Keratinocyte (primary cell): ENCODE measurements at regions not wholly inside any gene's neighbourhood (a gene's known extent, or its start where the extent isn't known, plus 50 kb on each side); places are given as distances from the start of the nearest gene placed in this dataset.

ENCODE experiments used
- DNase-seq: peaks from one replicate; pipeline ENCODE4 v3.0.0-alpha.2; 2011; ENCODE audit warnings: low read depth, missing footprints, low spot score
- FAIRE-seq: peaks from 2 replicates; lab custom pipeline; 2011; peaks lifted over from hg19 to GRCh38; lab: Jason Lieb, UNC
- H2AFZ ChIP-seq: 2 replicates; pipeline ENCODE4 v1.6.0; 2012; ENCODE audit warnings: low read length, control low read depth, inconsistent platforms; ENCODE audit not compliant: control insufficient read depth
- H3K27ac ChIP-seq: 2 replicates; pipeline ENCODE4 v1.5.1; 2011; ENCODE audit warnings: low read length; ENCODE audit not compliant: control insufficient read depth, insufficient read depth
- H3K27me3 ChIP-seq: 3 replicates; pipeline ENCODE4 v1.6.0; 2011; ENCODE audit warnings: low read length; ENCODE audit not compliant: control insufficient read depth, insufficient read depth; ENCODE audit errors: extremely low read depth
- H3K36me3 ChIP-seq, 2 experiments: 2 replicates in 1 of 2; 3 replicates in 1 of 2; pipeline ENCODE4 v1.5.1; 2011; ENCODE audit warnings: low read length in 2 of 2, mild to moderate bottlenecking in 1 of 2; ENCODE audit not compliant: control insufficient read depth in 2 of 2, insufficient read depth in 2 of 2; ENCODE audit errors: extremely low read depth in 1 of 2
- H3K4me1 ChIP-seq: 3 replicates; pipeline ENCODE4 v1.5.1; 2011; ENCODE audit warnings: low read length; ENCODE audit not compliant: control insufficient read depth, insufficient read depth; ENCODE audit errors: extremely low read depth
- H3K4me2 ChIP-seq: 3 replicates; pipeline ENCODE4 v1.6.0; 2011; ENCODE audit warnings: low read depth, low read length; ENCODE audit not compliant: control insufficient read depth, insufficient read depth; ENCODE audit errors: extremely low read depth
- H3K4me3 ChIP-seq, 3 experiments: fragments of 200-600 bp in 1 of 3; sonication (generic) in 1 of 3; 2 replicates in 2 of 3; 3 replicates in 1 of 3; pipeline ENCODE4 v1.5.1; 2011 to 2016; ENCODE audit warnings: low read length in 3 of 3, mild to moderate bottlenecking in 3 of 3, control low read depth in 2 of 3, inconsistent platforms in 1 of 3, low read depth in 1 of 3, mixed read lengths in 1 of 3, mixed run types in 1 of 3, moderate library complexity in 1 of 3; ENCODE audit not compliant: control insufficient read depth in 2 of 3, insufficient read depth in 2 of 3; ENCODE audit errors: extremely low read depth in 1 of 3
- H3K79me2 ChIP-seq: 2 replicates; pipeline ENCODE4 v1.6.0; 2012; ENCODE audit warnings: low read length; ENCODE audit not compliant: control insufficient read depth, insufficient read depth
- H3K9ac ChIP-seq: 3 replicates; pipeline ENCODE4 v1.6.0; 2011; ENCODE audit warnings: low read length; ENCODE audit not compliant: control insufficient read depth, insufficient read depth; ENCODE audit errors: extremely low read depth
- H3K9me1 ChIP-seq: 3 replicates; pipeline ENCODE4 v1.6.0; 2011; ENCODE audit warnings: low read length; ENCODE audit not compliant: control insufficient read depth, insufficient read depth; ENCODE audit errors: extremely low read depth
- H3K9me3 ChIP-seq: 2 replicates; pipeline ENCODE4 v1.5.1; 2012; ENCODE audit warnings: low read depth, low read length; ENCODE audit not compliant: control insufficient read depth
- H4K20me1 ChIP-seq: 3 replicates; pipeline ENCODE4 v1.6.0; 2011; ENCODE audit warnings: low read length; ENCODE audit not compliant: control insufficient read depth, insufficient read depth; ENCODE audit errors: extremely low read depth
- CTCF ChIP-seq, 3 experiments: IDR thresholded peaks in 1 of 3; conservative IDR thresholded peaks in 1 of 3; optimal IDR thresholded peaks in 1 of 3; 2 replicates in 2 of 3; 3 replicates in 1 of 3; pipeline versions ENCODE3 to v1.5.1; 2011; ENCODE audit warnings: low read length in 3 of 3, mild to moderate bottlenecking in 3 of 3, moderate library complexity in 2 of 3, control low read depth in 1 of 3, inconsistent platforms in 1 of 3; ENCODE audit not compliant: insufficient read depth in 2 of 3; ENCODE audit errors: extremely low read depth in 1 of 3
- EZH2 ChIP-seq: IDR thresholded peaks from one replicate; pipeline ENCODE4 v1.6.1; 2012; ENCODE audit warnings: inconsistent platforms, mild to moderate bottlenecking, low read length, moderate library complexity
- dilution Hi-C: fragments of 300-500 bp; cut with MboI; formaldehyde crosslinking; loops from one replicate; pipeline ENCODE4 v1.7.0; 2020; ENCODE audit warnings: low sequenced_read_pairs; ENCODE audit not compliant: extremely low pct_ligation_motif_present

GRCh38 chr1:184821658-184822057 lies 67.0 kb upstream of the EDEM3 start:
- no peak overlapping the region for H2AFZ ChIP-seq
- no peak for DNase-seq
- no peak overlapping the region for H3K27ac ChIP-seq
- H3K4me2 ChIP-seq, result no peak overlapping the region
- no peaks in the 10 kb centered on the region for H3K79me2 ChIP-seq
- H3K4me3 ChIP-seq, result no peak overlapping the region
- no peak overlapping the region for H3K9ac ChIP-seq
- H3K9me1 ChIP-seq, result no peaks in the 10 kb centered on the region
- FAIRE-seq, result no peak
- no peaks in the 10 kb centered on the region for H4K20me1 ChIP-seq
- no peaks in the 10 kb centered on the region for H3K4me1 ChIP-seq
- H3K27me3 ChIP-seq, result no peaks in the 10 kb centered on the region
- dilution Hi-C loops, result no loop called here
- H3K9me3 ChIP-seq, result no peaks in the 10 kb centered on the region
- H3K36me3 ChIP-seq, result peaks cover 2 to 5% of the 10 kb centered on the region in 2 experiments
- TF ChIP-seq EZH2 (no peak), CTCF (optimal IDR thresholded peaks at IDR 0.05 in 1 of 3, IDR thresholded peaks at IDR 0.05 in 1 of 3, conservative IDR thresholded peaks at IDR 0.05 in 1 of 3; ENCODE audit: extremely low read depth in 1 of 3, insufficient read depth in 2 of 3, low read length in 3 of 3) (no peak)

- Histone ChIP-seq H3K27ac (no peak overlapping the region), H3K4me1 (no peaks in the 10 kb centered on the region), H3K9ac (no peak overlapping the region), H3K36me3 (peaks cover 2 to 5% of the 10 kb centered on the region in 2 experiments), H3K79me2 (no peaks in the 10 kb centered on the region), H4K20me1 (no peaks in the 10 kb centered on the region), H3K4me3 (no peak overlapping the region), H2AFZ (no peak overlapping the region), H3K27me3 (no peaks in the 10 kb centered on the region), H3K4me2 (no peak overlapping the region), H3K9me3 (no peaks in the 10 kb centered on the region), H3K9me1 (no peaks in the 10 kb centered on the region)
- TF ChIP-seq CTCF (optimal IDR thresholded peaks at IDR 0.05 in 1 of 3, IDR thresholded peaks at IDR 0.05 in 1 of 3, conservative IDR thresholded peaks at IDR 0.05 in 1 of 3; ENCODE audit: extremely low read depth in 1 of 3, insufficient read depth in 2 of 3, low read length in 3 of 3) (no peak), EZH2 (no peak)
- dilution Hi-C loops, result no loop called here
- FAIRE-seq, result no peak
- no peak for DNase-seq
These were observed 66.3 kb upstream of the EDEM3 start for GRCh38 chr1:184820956-184821355.
